Right ventricle myocardium superior (tissue), 1 donor: ENCODE measurements at regions not wholly inside any gene's neighbourhood (a gene's known extent, or its start where the extent isn't known, plus 50 kb on each side); places are given as distances from the start of the nearest gene placed in this dataset.

Experiments
- ATAC-seq: fragments of 200-7000 bp; cut with Tn5 transposase; one replicate; pipeline ENCODE4 v1.9.1; 2020; ENCODE audit warnings: mild to moderate bottlenecking; ENCODE audit not compliant: poor library complexity
- DNase-seq: peaks from one replicate; pipeline ENCODE4 v3.0.0-alpha.2; 2020
- intact Hi-C: fragments of 100-400 bp; cut with DNase I; formaldehyde crosslinking; loops from one replicate; pipeline ENCODE4 v1.11.2; 2022
- donor health status: DM: no; HTN: yes; CAD: no; lungs with severe emphysema.

GRCh38 chr1:68308034-68308433 is 75.7 kb upstream of the WLS start:
- intact Hi-C loops, result no loop called here
- ATAC-seq (peak; percentile 29), DNase-seq (no peak)

GRCh38 chr1:68307378-68307787 is 75.1 kb upstream of the WLS start:
- intact Hi-C loops, result no loop called here

GRCh38 chr1:68301471-68302001 is 69.2 kb upstream of the WLS start:
- ATAC-seq (no peak), DNase-seq (no peak)
- intact Hi-C loops, result no loop called here

More at GRCh38 chr1:68307378-68307787, 75.1 kb upstream of the WLS start:
- DNase-seq (no peak), ATAC-seq (peak; percentile 36)

GRCh38 chr1:68294367-68295066 is 62.2 kb upstream of the WLS start:
- no peak for DNase-seq
- intact Hi-C loops, result no loop called here

GRCh38 chr1:68293609-68294366 is 61.5 kb upstream of the WLS start:
- intact Hi-C loops, result no loop called here
- DNase-seq, result no peak

More at GRCh38 chr1:68294367-68295066, 62.2 kb upstream of the WLS start:
- ATAC-seq, result no peak

GRCh38 chr1:68293122-68293521 is 60.8 kb upstream of the WLS start:
- intact Hi-C loops, result no loop called here
- peak; percentile 24 for ATAC-seq

More at GRCh38 chr1:68293609-68294366, 61.5 kb upstream of the WLS start:
- ATAC-seq, result peak; percentile 90

GRCh38 chr1:68291688-68292384 is 59.5 kb upstream of the WLS start:
- DNase-seq, result no peak
- intact Hi-C loops, result no loop called here
- ATAC-seq, result peak; percentile 19

More at GRCh38 chr1:68293122-68293521, 60.8 kb upstream of the WLS start:
- DNase-seq, result no peak

- intact Hi-C loops, result no loop called here
- DNase-seq, result no peak
Measured at GRCh38 chr1:68287241-68287640, 54.9 kb upstream of the WLS start.

GRCh38 chr1:68285046-68285445 is 52.7 kb upstream of the WLS start:
- no peak for ATAC-seq
- intact Hi-C loops, result no loop called here

More at GRCh38 chr1:68287241-68287640, 54.9 kb upstream of the WLS start:
- no peak for ATAC-seq

GRCh38 chr1:68281946-68282615 is 49.8 kb upstream of the WLS start:
- no peak for ATAC-seq
- intact Hi-C loops, result no loop called here
- no peak for DNase-seq

More at GRCh38 chr1:68285046-68285445, 52.7 kb upstream of the WLS start:
- DNase-seq, result no peak
